IMR-90 (cell line): ENCODE measurements at regions not wholly inside any gene's neighbourhood (a gene's known extent, or its start where the extent isn't known, plus 50 kb on each side); places are given as distances from the start of the nearest gene placed in this dataset.

Experiments
- ATAC-seq: fragments of 200-7000 bp; cut with Tn5 transposase; 2 replicates; pipeline ENCODE4 v1.9.1; 2020; ENCODE audit warnings: low read depth, mild to moderate bottlenecking, moderate library complexity
- BruUV-seq: library from RNA; stranded (reverse); fragments of 400-500 nt; replicated peaks from 2 replicates; lab custom pipeline; 2021; lab: Mats Ljungman, UMichigan
- CTCF ChIA-PET: fragments of 300-600 bp; formaldehyde crosslinking; extraction: SDS; loops from one replicate; lab custom pipeline; 2021; ENCODE audit warnings: antibody characterized with exemption; lab: Yijun Ruan, JAX
- POLR2A ChIA-PET: fragments of 300-600 bp; sonication (Branson Sonifier 250); formaldehyde crosslinking; loops from one replicate; lab custom pipeline; 2022; ENCODE audit warnings: antibody characterized with exemption; ENCODE audit not compliant: unreplicated experiment; lab: Charles Lee
- DNase-seq: peaks from one replicate; pipeline ENCODE4 v3.0.0; 2013
- H2AFZ ChIP-seq: replicated peaks from 2 replicates; pipeline ENCODE3; 2013; ENCODE audit warnings: low read length, mild to moderate bottlenecking; ENCODE audit not compliant: poor library complexity
- H2AK5ac ChIP-seq: 2 replicates; pipeline ENCODE4 v1.6.1; 2013; ENCODE audit warnings: low read depth, low read length, inconsistent platforms
- H2AK9ac ChIP-seq: replicated peaks from 2 replicates; pipeline ENCODE3; 2013; ENCODE audit warnings: mild to moderate bottlenecking, low read depth, low read length, moderate library complexity; ENCODE audit not compliant: poor library complexity
- H2BK120ac ChIP-seq: 2 replicates; pipeline ENCODE4 v1.6.1; 2013; ENCODE audit warnings: low read depth, low read length, inconsistent platforms
- H2BK15ac ChIP-seq: 3 replicates; pipeline ENCODE4 v1.6.1; 2013; ENCODE audit warnings: low read depth, low read length, inconsistent platforms
- H2BK20ac ChIP-seq: 2 replicates; pipeline ENCODE4 v1.6.1; 2013; ENCODE audit warnings: low read depth, mild to moderate bottlenecking, inconsistent platforms, low read length, moderate library complexity
- H2BK5ac ChIP-seq: 2 replicates; pipeline ENCODE4 v1.6.1; 2013; ENCODE audit warnings: mild to moderate bottlenecking, low read depth, low read length, inconsistent platforms; ENCODE audit not compliant: poor library complexity, severe bottlenecking
- H3K14ac ChIP-seq: replicated peaks from 2 replicates; pipeline ENCODE4 v1.6.1; 2013; ENCODE audit warnings: low read depth, low read length, inconsistent platforms
- H3K18ac ChIP-seq: 2 replicates; pipeline ENCODE4 v1.6.1; 2013; ENCODE audit warnings: low read depth, low read length, control low read depth
- H3K23ac ChIP-seq: 2 replicates; pipeline ENCODE4 v1.6.1; 2013; ENCODE audit warnings: low read depth, low read length, inconsistent platforms
- H3K27ac ChIP-seq: 2 replicates; pipeline ENCODE4 v1.5.1; 2013; ENCODE audit warnings: mild to moderate bottlenecking, control low read depth, low read length; ENCODE audit not compliant: insufficient read depth
- H3K27me3 ChIP-seq: 2 replicates; pipeline ENCODE4 v1.6.1; 2013; ENCODE audit warnings: low read length; ENCODE audit not compliant: control insufficient read depth, insufficient read depth
- H3K36me3 ChIP-seq: 2 replicates; pipeline ENCODE4 v1.6.1; 2013; ENCODE audit warnings: low read length, mixed read lengths; ENCODE audit not compliant: control insufficient read depth, insufficient read depth
- H3K4ac ChIP-seq: 2 replicates; pipeline ENCODE4 v1.6.1; 2013; ENCODE audit warnings: low read depth, low read length, inconsistent platforms
- H3K4me1 ChIP-seq: 2 replicates; pipeline ENCODE4 v1.6.1; 2013; ENCODE audit warnings: low read length, mixed read lengths; ENCODE audit not compliant: control insufficient read depth, insufficient read depth
- H3K4me2 ChIP-seq: 2 replicates; pipeline ENCODE4 v1.6.1; 2013; ENCODE audit warnings: low read depth, mild to moderate bottlenecking, control low read depth, low read length, moderate library complexity
- H3K4me3 ChIP-seq: 2 replicates; pipeline ENCODE4 v1.5.1; 2013; ENCODE audit warnings: low read depth, mild to moderate bottlenecking, control low read depth, low read length, moderate library complexity; ENCODE audit not compliant: insufficient read depth
- H3K56ac ChIP-seq: 2 replicates; pipeline ENCODE4 v1.6.1; 2013; ENCODE audit warnings: low read length, inconsistent platforms; ENCODE audit not compliant: insufficient read depth; ENCODE audit errors: extremely low read depth
- H3K79me1 ChIP-seq, 2 experiments: 2 replicates each; pipeline ENCODE4 v1.6.1; 2013; ENCODE audit warnings: low read length in 2 of 2, inconsistent platforms in 1 of 2, low read depth in 1 of 2
- H3K9ac ChIP-seq: 2 replicates; pipeline ENCODE4 v1.6.1; 2013; ENCODE audit warnings: low read depth, low read length, control low read depth
- H3K9me1 ChIP-seq: 2 replicates; pipeline ENCODE4 v1.6.1; 2013; ENCODE audit warnings: low read length, inconsistent platforms; ENCODE audit not compliant: insufficient read depth
- H3K9me3 ChIP-seq: 2 replicates; pipeline ENCODE4 v1.6.1; 2013; ENCODE audit warnings: low read length; ENCODE audit not compliant: control insufficient read depth, insufficient read depth
- H4K20me1 ChIP-seq: 2 replicates; pipeline ENCODE4 v1.6.1; 2013; ENCODE audit warnings: low read length, inconsistent platforms; ENCODE audit not compliant: insufficient read depth
- H4K5ac ChIP-seq: 2 replicates; pipeline ENCODE4 v1.6.1; 2013; ENCODE audit warnings: mild to moderate bottlenecking, low read depth, low read length, control low read depth
- H4K8ac ChIP-seq, 2 experiments: 2 replicates each; pipeline ENCODE4 v1.6.1; 2013; ENCODE audit warnings: low read depth in 2 of 2, low read length in 2 of 2, control low read depth in 1 of 2, inconsistent platforms in 1 of 2
- H4K91ac ChIP-seq: 2 replicates; pipeline ENCODE4 v1.6.1; 2013; ENCODE audit warnings: low read depth, low read length, inconsistent platforms; ENCODE audit not compliant: insufficient read depth
- BHLHE40 ChIP-seq: fragments of 150-350 bp; IDR thresholded peaks from 2 replicates; pipeline ENCODE4 v1.6.1; 2016; ENCODE audit warnings: mild to moderate bottlenecking, low read depth, low read length
- CEBPB ChIP-seq: IDR thresholded peaks from 2 replicates; pipeline ENCODE4 v1.6.1; 2012; ENCODE audit warnings: low read depth, low read length, improper control_type of control experiment
- RCOR1 ChIP-seq: IDR thresholded peaks from 2 replicates; pipeline ENCODE4 v1.6.1; 2012; ENCODE audit warnings: mild to moderate bottlenecking, low read length, improper control_type of control experiment; ENCODE audit not compliant: insufficient replicate concordance
- RFX5 ChIP-seq: IDR thresholded peaks from 2 replicates; pipeline ENCODE4 v1.8.0; 2012; ENCODE audit warnings: low read depth, mild to moderate bottlenecking, low read length, moderate library complexity
- SMC3 ChIP-seq: fragments of 150-350 bp; IDR thresholded peaks from 2 replicates; pipeline ENCODE4 v1.6.1; 2016; ENCODE audit warnings: low read depth, mild to moderate bottlenecking, antibody characterized with exemption, low read length, moderate library complexity
- WGBS, 2 experiments: methylation state at CpG; one replicate each; pipeline versions ENCODE4 v1.1.5 to v1.1.7; 2013; ENCODE audit warnings: missing lambda C conversion rate in 2 of 2; ENCODE audit not compliant: insufficient read length in 1 of 2; ENCODE audit errors: extremely low coverage in 2 of 2; 5-methylcytosine and 5-hydroxymethylcytosine counted together
- dilution Hi-C: fragments of 300-500 bp; cut with HindIII; formaldehyde crosslinking; loops from one replicate; pipeline ENCODE4 v1.14.3; 2018; ENCODE audit warnings: low sequenced_read_pairs; ENCODE audit not compliant: unreplicated experiment
- in situ Hi-C: fragments of 300-500 bp; cut with MboI; formaldehyde crosslinking; loops from 3 replicates; pipeline ENCODE4 v1.14.3; 2019; ENCODE audit warnings: low sequenced_read_pairs, inconsistent platforms, mixed read lengths
- intact Hi-C: fragments of 100-400 bp; cut with micrococcal nuclease; formaldehyde crosslinking; loops from 2 replicates; pipeline ENCODE4 v1.10.0; 2022

DNA sequence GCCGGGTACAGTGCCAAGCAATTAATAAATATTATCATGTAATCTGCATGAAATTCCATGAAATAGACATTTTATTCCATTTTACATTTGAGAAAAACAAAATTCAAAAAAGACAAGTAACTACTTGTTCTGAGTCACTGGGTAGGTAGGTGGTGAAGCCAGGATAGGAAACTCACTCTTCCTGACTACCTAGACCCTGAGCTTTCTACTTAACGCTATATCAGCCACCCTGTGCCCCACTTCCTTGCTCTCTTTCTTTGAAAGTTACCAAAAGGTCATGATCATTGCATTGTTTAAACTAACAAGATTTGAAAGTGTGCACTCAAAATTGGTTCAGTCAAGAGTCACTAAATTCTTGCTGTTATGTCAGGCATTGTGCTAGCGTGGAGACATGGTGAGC, 235.7 kb downstream of the CD83 start:
- peaks cover 2% of the 10 kb centered on the region; the same call in 1 of the 2 replicates for H3K4me1 ChIP-seq
- ATAC-seq (no peak), DNase-seq (no peak)
- H3K9me1 ChIP-seq: peaks cover 5% of the 10 kb centered on the region; the same call in 1 of the 2 replicates
- H2AK5ac ChIP-seq: no peak overlapping the region
- in situ Hi-C loops (no loop called here), intact Hi-C loops (no loop called here), dilution Hi-C loops (no loop called here)
- H2BK5ac ChIP-seq: no peak overlapping the region
- no peak overlapping the region for H2BK15ac ChIP-seq
- ChIA-PET CTCF (interaction anchor here (0.6 kb wide), 1 partner anchor 624 kb away, joined by 3 read pairs; no protein-coding TSS in a partner anchor), POLR2A (no interaction called here)
- H3K4ac ChIP-seq: no peak overlapping the region
- no peak overlapping the region for H2BK120ac ChIP-seq
- H3K27ac ChIP-seq: no peak overlapping the region
- WGBS, 2 experiments: no CpG with 5 or more reads among the region's 3 CpGs
- H3K27me3 ChIP-seq: peaks cover 42% of the 10 kb centered on the region
- no peak overlapping the region for H4K5ac ChIP-seq
- H3K9ac ChIP-seq: no peak overlapping the region
- no peak overlapping the region for H2AFZ ChIP-seq
- H3K9me3 ChIP-seq: peaks cover 14% of the 10 kb centered on the region
- H3K14ac ChIP-seq: no peak overlapping the region
- BruUV-seq: no TSS peak
- no peaks in the 10 kb centered on the region for H3K36me3 ChIP-seq
- no peak overlapping the region for H2AK9ac ChIP-seq
- no peak overlapping the region for H3K23ac ChIP-seq
- H4K91ac ChIP-seq: no peak overlapping the region
- no peak overlapping the region for H3K4me2 ChIP-seq
- H4K8ac ChIP-seq: no peak overlapping the region
- peaks cover 5% of the 10 kb centered on the region; the same call in 1 of the 2 replicates for H4K20me1 ChIP-seq
- no peak overlapping the region for H2BK20ac ChIP-seq
- H3K56ac ChIP-seq: no peak overlapping the region
- no peaks in the 10 kb centered on the region for H3K79me1 ChIP-seq
- H3K4me3 ChIP-seq: no peak overlapping the region
- no peak overlapping the region for H3K18ac ChIP-seq
- TF ChIP-seq RFX5 (no peak), SMC3 (no peak), CEBPB (no peak), RCOR1 (no peak), BHLHE40 (no peak)
